PC-3 (cell line): ENCODE measurements at regions not wholly inside any gene's neighbourhood (a gene's known extent, or its start where the extent isn't known, plus 50 kb on each side); places are given as distances from the start of the nearest gene placed in this dataset.

ENCODE experiments used
- EZH2phosphoT487 ChIP-seq: fragments of 300-600 bp; sonication (generic); IDR thresholded peaks from 2 replicates; pipeline ENCODE4 v1.6.1; 2018; ENCODE audit warnings: mild to moderate bottlenecking, antibody characterized with exemption, low read length, borderline replicate concordance
- TF ChIP-seq, protein P1 (sequence below): fragments of 300-600 bp; sonication (generic); conservative IDR thresholded peaks from 2 replicates; pipeline ENCODE4 v1.5.1; 2017; ENCODE audit warnings: antibody characterized with exemption, low read depth, mild to moderate bottlenecking, low read length

DNA sequence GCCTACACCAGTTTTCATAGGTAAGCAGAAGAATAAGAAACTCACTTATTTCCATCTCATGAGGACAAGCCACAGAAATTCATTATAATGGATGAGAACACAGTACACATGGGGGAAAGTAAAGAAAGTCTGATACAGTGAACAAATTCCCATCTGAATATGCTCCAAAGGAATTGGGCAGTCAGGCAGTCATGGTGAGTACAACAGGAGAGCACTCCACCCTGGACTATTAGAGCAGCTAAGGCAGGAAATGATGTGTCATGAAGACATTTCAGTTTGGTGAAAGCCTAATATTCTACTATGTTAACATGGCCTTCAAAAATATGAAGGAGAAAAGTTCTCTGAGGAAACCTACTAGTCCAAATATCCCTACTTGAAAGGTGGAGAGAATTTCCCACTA is 92.0 kb upstream of the PRDX4 start:
- TF ChIP-seq, protein P1, sequence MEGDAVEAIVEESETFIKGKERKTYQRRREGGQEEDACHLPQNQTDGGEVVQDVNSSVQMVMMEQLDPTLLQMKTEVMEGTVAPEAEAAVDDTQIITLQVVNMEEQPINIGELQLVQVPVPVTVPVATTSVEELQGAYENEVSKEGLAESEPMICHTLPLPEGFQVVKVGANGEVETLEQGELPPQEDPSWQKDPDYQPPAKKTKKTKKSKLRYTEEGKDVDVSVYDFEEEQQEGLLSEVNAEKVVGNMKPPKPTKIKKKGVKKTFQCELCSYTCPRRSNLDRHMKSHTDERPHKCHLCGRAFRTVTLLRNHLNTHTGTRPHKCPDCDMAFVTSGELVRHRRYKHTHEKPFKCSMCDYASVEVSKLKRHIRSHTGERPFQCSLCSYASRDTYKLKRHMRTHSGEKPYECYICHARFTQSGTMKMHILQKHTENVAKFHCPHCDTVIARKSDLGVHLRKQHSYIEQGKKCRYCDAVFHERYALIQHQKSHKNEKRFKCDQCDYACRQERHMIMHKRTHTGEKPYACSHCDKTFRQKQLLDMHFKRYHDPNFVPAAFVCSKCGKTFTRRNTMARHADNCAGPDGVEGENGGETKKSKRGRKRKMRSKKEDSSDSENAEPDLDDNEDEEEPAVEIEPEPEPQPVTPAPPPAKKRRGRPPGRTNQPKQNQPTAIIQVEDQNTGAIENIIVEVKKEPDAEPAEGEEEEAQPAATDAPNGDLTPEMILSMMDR, result no peak
- TF ChIP-seq EZH2phosphoT487, result no peak
